Parathyroid adenoma (tissue), 2 donors: ENCODE measurements at regions not wholly inside any gene's neighbourhood (a gene's known extent, or its start where the extent isn't known, plus 50 kb on each side); places are given as distances from the start of the nearest gene placed in this dataset.

Experiments
- H2AFZ ChIP-seq: fragments of 300-600 bp; sonication (generic); one replicate; pipeline ENCODE4 v1.7.0; 2017; ENCODE audit warnings: antibody characterized with exemption, mild to moderate bottlenecking
- H3K27ac ChIP-seq: fragments of 300-600 bp; sonication (generic); one replicate; pipeline ENCODE4 v1.7.0; 2017
- H3K27me3 ChIP-seq: fragments of 300-600 bp; sonication (generic); one replicate; pipeline ENCODE4 v1.7.0; 2017; ENCODE audit warnings: low read length; ENCODE audit not compliant: control insufficient read depth, insufficient read depth
- H3K36me3 ChIP-seq: fragments of 300-600 bp; sonication (generic); one replicate; pipeline ENCODE4 v1.7.0; 2017; ENCODE audit warnings: low read length; ENCODE audit not compliant: control insufficient read depth, insufficient read depth
- H3K4me1 ChIP-seq: fragments of 300-600 bp; sonication (generic); one replicate; pipeline ENCODE4 v1.7.0; 2017; ENCODE audit warnings: control low read depth
- H3K4me2 ChIP-seq: fragments of 300-600 bp; sonication (generic); one replicate; pipeline ENCODE4 v1.7.0; 2017; ENCODE audit warnings: low read length
- H3K4me3 ChIP-seq: fragments of 300-600 bp; sonication (generic); one replicate; pipeline ENCODE4 v1.7.0; 2017; ENCODE audit warnings: low read depth, low read length
- H3K79me2 ChIP-seq: fragments of 300-600 bp; sonication (generic); one replicate; pipeline ENCODE4 v1.7.0; 2017; ENCODE audit warnings: control low read depth
- H3K9ac ChIP-seq: fragments of 300-600 bp; sonication (generic); one replicate; pipeline ENCODE4 v1.7.0; 2017; ENCODE audit warnings: mild to moderate bottlenecking
- H3K9me3 ChIP-seq: fragments of 300-600 bp; sonication (generic); one replicate; pipeline ENCODE4 v1.7.0; 2017; ENCODE audit warnings: low read length; ENCODE audit not compliant: control insufficient read depth
- TF ChIP-seq, protein P1 (sequence below): fragments of 300-600 bp; sonication (generic); IDR thresholded peaks from one replicate; pipeline ENCODE4 v1.7.0; 2017; ENCODE audit warnings: antibody characterized with exemption, mild to moderate bottlenecking
- donor health status: primary hyperparathyroidism.

DNA sequence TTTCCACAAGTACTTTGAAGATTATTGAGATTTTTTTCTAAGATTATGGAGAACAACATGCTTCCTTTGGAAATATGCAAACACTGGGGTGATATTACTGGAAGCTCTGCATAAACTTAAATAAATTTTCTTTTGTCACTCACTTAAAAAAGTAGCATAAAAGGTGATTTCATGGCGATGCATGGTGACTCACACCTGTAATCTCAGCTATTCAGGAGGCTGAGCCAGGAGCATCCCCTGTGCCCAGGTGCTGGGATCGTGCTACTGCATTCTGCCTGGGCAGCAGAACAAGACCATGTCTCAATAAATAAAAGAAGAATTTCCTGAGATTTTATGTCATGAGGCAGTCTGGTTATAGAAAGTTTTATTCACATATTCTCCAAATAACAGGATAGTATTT, 679.1 kb upstream of the CDH2 start:
- Histone ChIP-seq H3K4me1 (no peaks in the 10 kb centered on the region), H2AFZ (no peak overlapping the region), H3K4me3 (no peak overlapping the region), H3K9ac (no peak overlapping the region), H3K9me3 (no peaks in the 10 kb centered on the region), H3K79me2 (no peaks in the 10 kb centered on the region), H3K27me3 (no peaks in the 10 kb centered on the region), H3K4me2 (no peak overlapping the region), H3K36me3 (no peaks in the 10 kb centered on the region), H3K27ac (no peak overlapping the region)
- TF ChIP-seq, protein P1, sequence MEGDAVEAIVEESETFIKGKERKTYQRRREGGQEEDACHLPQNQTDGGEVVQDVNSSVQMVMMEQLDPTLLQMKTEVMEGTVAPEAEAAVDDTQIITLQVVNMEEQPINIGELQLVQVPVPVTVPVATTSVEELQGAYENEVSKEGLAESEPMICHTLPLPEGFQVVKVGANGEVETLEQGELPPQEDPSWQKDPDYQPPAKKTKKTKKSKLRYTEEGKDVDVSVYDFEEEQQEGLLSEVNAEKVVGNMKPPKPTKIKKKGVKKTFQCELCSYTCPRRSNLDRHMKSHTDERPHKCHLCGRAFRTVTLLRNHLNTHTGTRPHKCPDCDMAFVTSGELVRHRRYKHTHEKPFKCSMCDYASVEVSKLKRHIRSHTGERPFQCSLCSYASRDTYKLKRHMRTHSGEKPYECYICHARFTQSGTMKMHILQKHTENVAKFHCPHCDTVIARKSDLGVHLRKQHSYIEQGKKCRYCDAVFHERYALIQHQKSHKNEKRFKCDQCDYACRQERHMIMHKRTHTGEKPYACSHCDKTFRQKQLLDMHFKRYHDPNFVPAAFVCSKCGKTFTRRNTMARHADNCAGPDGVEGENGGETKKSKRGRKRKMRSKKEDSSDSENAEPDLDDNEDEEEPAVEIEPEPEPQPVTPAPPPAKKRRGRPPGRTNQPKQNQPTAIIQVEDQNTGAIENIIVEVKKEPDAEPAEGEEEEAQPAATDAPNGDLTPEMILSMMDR: no peak

- Histone ChIP-seq H3K79me2 (no peaks in the 10 kb centered on the region), H3K27me3 (no peaks in the 10 kb centered on the region), H2AFZ (no peak overlapping the region), H3K27ac (no peak overlapping the region), H3K9ac (no peak overlapping the region), H3K4me2 (no peak overlapping the region), H3K4me1 (no peaks in the 10 kb centered on the region), H3K36me3 (no peaks in the 10 kb centered on the region), H3K9me3 (no peaks in the 10 kb centered on the region), H3K4me3 (no peak overlapping the region)
- TF ChIP-seq, protein P1: no peak
These were observed 678.6 kb upstream of the CDH2 start for GRCh38 chr18:28855524-28855923.

- H3K4me1 ChIP-seq: no peaks in the 10 kb centered on the region
- H3K36me3 ChIP-seq: no peaks in the 10 kb centered on the region
- H3K9ac ChIP-seq: no peak overlapping the region
- H2AFZ ChIP-seq: no peak overlapping the region
- no peak overlapping the region for H3K27ac ChIP-seq
- H3K79me2 ChIP-seq: no peaks in the 10 kb centered on the region
- TF ChIP-seq, protein P1: no peak
- H3K4me2 ChIP-seq: no peak overlapping the region
- no peaks in the 10 kb centered on the region for H3K9me3 ChIP-seq
- H3K27me3 ChIP-seq: no peaks in the 10 kb centered on the region
- no peak overlapping the region for H3K4me3 ChIP-seq
These were observed 678.0 kb upstream of the CDH2 start for GRCh38 chr18:28854964-28855363.

- no peak overlapping the region for H3K4me2 ChIP-seq
- H3K36me3 ChIP-seq: no peaks in the 10 kb centered on the region
- H3K9me3 ChIP-seq: no peaks in the 10 kb centered on the region
- no peak overlapping the region for H3K27ac ChIP-seq
- TF ChIP-seq, protein P1: no peak
- no peaks in the 10 kb centered on the region for H3K79me2 ChIP-seq
- H2AFZ ChIP-seq: no peak overlapping the region
- H3K4me3 ChIP-seq: no peak overlapping the region
- no peaks in the 10 kb centered on the region for H3K27me3 ChIP-seq
- no peak overlapping the region for H3K9ac ChIP-seq
- H3K4me1 ChIP-seq: no peaks in the 10 kb centered on the region
These were observed 670.0 kb upstream of the CDH2 start for GRCh38 chr18:28846958-28847357.

- Histone ChIP-seq H3K9ac (no peak overlapping the region), H2AFZ (no peak overlapping the region), H3K4me3 (no peak overlapping the region), H3K4me1 (no peaks in the 10 kb centered on the region), H3K4me2 (no peak overlapping the region), H3K79me2 (no peaks in the 10 kb centered on the region), H3K36me3 (no peaks in the 10 kb centered on the region), H3K27ac (no peak overlapping the region), H3K9me3 (no peaks in the 10 kb centered on the region), H3K27me3 (no peaks in the 10 kb centered on the region)
- TF ChIP-seq, protein P1: no peak
These were observed 660.2 kb upstream of the CDH2 start for GRCh38 chr18:28837100-28837499.
